HEK293 (cell line): ENCODE measurements at regions not wholly inside any gene's neighbourhood (a gene's known extent, or its start where the extent isn't known, plus 50 kb on each side); places are given as distances from the start of the nearest gene placed in this dataset.

ENCODE experiments used
- BCL11A ChIP-seq: fragments of 450-650 bp; formaldehyde crosslinking; IDR thresholded peaks from 2 replicates; pipeline ENCODE4 v1.5.1; 2016; ENCODE audit warnings: low read depth, missing biosample characterization, missing genetic modification characterization
- CTCF ChIP-seq: fragments of 450-650 bp; formaldehyde crosslinking; IDR thresholded peaks from 2 replicates; pipeline ENCODE4 v1.5.1; 2016; ENCODE audit warnings: missing biosample characterization, missing genetic modification characterization
- TCF7L2 ChIP-seq: IDR thresholded peaks from 2 replicates; pipeline ENCODE4 v1.6.1; 2011; ENCODE audit warnings: low read depth, mild to moderate bottlenecking, inconsistent platforms, low read length, moderate library complexity, borderline replicate concordance
- ZBTB49 ChIP-seq: fragments of 450-650 bp; formaldehyde crosslinking; IDR thresholded peaks from 2 replicates; pipeline ENCODE4 v1.5.1; 2016; ENCODE audit warnings: missing biosample characterization, missing genetic modification characterization, low read depth
- ZNF138 ChIP-seq: fragments of 450-650 bp; formaldehyde crosslinking; IDR thresholded peaks from 2 replicates; pipeline ENCODE4 v1.5.1; 2016; ENCODE audit warnings: missing biosample characterization, missing genetic modification characterization, borderline replicate concordance
- ZNF311 ChIP-seq: fragments of 450-650 bp; formaldehyde crosslinking; IDR thresholded peaks from 2 replicates; pipeline ENCODE4 v1.5.1; 2017; ENCODE audit warnings: missing biosample characterization, missing genetic modification characterization, borderline replicate concordance
- ZNF555 ChIP-seq: fragments of 450-650 bp; formaldehyde crosslinking; conservative IDR thresholded peaks from 2 replicates; pipeline ENCODE4 v1.5.1; 2017; ENCODE audit warnings: missing biosample characterization, mild to moderate bottlenecking, missing genetic modification characterization, inconsistent platforms
- ZXDB ChIP-seq: fragments of 450-650 bp; formaldehyde crosslinking; IDR thresholded peaks from 2 replicates; pipeline ENCODE4 v1.5.1; 2016; ENCODE audit warnings: missing biosample characterization, missing genetic modification characterization
- TF ChIP-seq, protein P1 (sequence below): fragments of 450-650 bp; formaldehyde crosslinking; IDR thresholded peaks from 2 replicates; pipeline ENCODE4 v1.5.1; 2017; ENCODE audit warnings: missing biosample characterization, mild to moderate bottlenecking, missing genetic modification characterization, moderate library complexity
- TF ChIP-seq, protein P2 (sequence below): fragments of 450-650 bp; formaldehyde crosslinking; IDR thresholded peaks from 2 replicates; pipeline ENCODE4 v1.5.1; 2016; ENCODE audit warnings: missing biosample characterization, missing genetic modification characterization

DNA sequence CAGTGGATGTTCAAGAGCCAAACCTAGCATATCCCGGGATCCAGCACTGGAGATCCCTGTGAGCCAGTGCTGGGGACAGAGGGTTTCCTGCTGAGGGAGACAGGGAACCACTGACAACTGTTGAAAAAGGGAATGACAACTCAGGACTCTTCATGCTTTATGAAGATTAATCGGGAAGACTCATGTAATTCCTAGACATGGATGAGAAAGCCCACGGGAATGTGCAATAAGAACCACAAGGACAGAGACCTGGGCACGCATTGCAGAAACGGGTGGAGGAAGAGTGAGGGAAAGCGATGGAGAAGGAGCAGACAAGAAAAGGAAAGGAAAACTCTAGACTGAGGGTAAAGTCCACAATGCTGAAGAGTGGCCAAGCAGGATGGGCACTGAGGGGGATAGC is 296.0 kb downstream of the PCNX1 start:
- TF ChIP-seq TCF7L2 (no peak), ZNF311 (tag by site-specific recombination) (no peak), CTCF (no peak), BCL11A (tag by site-specific recombination) (no peak), ZBTB49 (tag by site-specific recombination) (no peak), ZXDB (no peak), ZNF138 (no peak), ZNF555 (no peak)
- TF ChIP-seq, protein P1, sequence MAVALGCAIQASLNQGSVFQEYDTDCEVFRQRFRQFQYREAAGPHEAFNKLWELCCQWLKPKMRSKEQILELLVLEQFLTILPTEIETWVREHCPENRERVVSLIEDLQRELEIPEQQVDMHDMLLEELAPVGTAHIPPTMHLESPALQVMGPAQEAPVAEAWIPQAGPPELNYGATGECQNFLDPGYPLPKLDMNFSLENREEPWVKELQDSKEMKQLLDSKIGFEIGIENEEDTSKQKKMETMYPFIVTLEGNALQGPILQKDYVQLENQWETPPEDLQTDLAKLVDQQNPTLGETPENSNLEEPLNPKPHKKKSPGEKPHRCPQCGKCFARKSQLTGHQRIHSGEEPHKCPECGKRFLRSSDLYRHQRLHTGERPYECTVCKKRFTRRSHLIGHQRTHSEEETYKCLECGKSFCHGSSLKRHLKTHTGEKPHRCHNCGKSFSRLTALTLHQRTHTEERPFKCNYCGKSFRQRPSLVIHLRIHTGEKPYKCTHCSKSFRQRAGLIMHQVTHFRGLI (tag by site-specific recombination) = no peak
- TF ChIP-seq, protein P2, sequence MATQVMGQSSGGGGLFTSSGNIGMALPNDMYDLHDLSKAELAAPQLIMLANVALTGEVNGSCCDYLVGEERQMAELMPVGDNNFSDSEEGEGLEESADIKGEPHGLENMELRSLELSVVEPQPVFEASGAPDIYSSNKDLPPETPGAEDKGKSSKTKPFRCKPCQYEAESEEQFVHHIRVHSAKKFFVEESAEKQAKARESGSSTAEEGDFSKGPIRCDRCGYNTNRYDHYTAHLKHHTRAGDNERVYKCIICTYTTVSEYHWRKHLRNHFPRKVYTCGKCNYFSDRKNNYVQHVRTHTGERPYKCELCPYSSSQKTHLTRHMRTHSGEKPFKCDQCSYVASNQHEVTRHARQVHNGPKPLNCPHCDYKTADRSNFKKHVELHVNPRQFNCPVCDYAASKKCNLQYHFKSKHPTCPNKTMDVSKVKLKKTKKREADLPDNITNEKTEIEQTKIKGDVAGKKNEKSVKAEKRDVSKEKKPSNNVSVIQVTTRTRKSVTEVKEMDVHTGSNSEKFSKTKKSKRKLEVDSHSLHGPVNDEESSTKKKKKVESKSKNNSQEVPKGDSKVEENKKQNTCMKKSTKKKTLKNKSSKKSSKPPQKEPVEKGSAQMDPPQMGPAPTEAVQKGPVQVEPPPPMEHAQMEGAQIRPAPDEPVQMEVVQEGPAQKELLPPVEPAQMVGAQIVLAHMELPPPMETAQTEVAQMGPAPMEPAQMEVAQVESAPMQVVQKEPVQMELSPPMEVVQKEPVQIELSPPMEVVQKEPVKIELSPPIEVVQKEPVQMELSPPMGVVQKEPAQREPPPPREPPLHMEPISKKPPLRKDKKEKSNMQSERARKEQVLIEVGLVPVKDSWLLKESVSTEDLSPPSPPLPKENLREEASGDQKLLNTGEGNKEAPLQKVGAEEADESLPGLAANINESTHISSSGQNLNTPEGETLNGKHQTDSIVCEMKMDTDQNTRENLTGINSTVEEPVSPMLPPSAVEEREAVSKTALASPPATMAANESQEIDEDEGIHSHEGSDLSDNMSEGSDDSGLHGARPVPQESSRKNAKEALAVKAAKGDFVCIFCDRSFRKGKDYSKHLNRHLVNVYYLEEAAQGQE (tag by site-specific recombination) = no peak
